KMS-11 (cell line): ENCODE measurements at regions not wholly inside any gene's neighbourhood (a gene's known extent, or its start where the extent isn't known, plus 50 kb on each side); places are given as distances from the start of the nearest gene placed in this dataset.

ENCODE experiments used
- H2AFZ ChIP-seq: fragments of 200-600 bp; sonication (generic); 2 replicates; pipeline ENCODE4 v1.6.1; 2016; ENCODE audit warnings: antibody characterized with exemption, mixed run types, low read depth
- H3K27ac ChIP-seq: fragments of 200-600 bp; sonication (generic); 2 replicates; pipeline ENCODE4 v1.6.1; 2016; ENCODE audit warnings: mild to moderate bottlenecking, mixed run types
- H3K27me3 ChIP-seq: fragments of 200-600 bp; sonication (generic); 2 replicates; pipeline ENCODE4 v1.6.1; 2017; ENCODE audit warnings: mild to moderate bottlenecking, low read depth, mixed run types, moderate library complexity; ENCODE audit not compliant: insufficient read depth
- H3K36me3 ChIP-seq: fragments of 200-600 bp; sonication (generic); 2 replicates; pipeline ENCODE4 v1.6.1; 2017; ENCODE audit warnings: mild to moderate bottlenecking, mixed run types; ENCODE audit not compliant: insufficient read depth
- H3K4me1 ChIP-seq: fragments of 200-600 bp; sonication (generic); 2 replicates; pipeline ENCODE4 v1.6.1; 2016; ENCODE audit warnings: mild to moderate bottlenecking, low read depth, mixed run types; ENCODE audit not compliant: poor library complexity, severe bottlenecking
- H3K4me2 ChIP-seq: fragments of 200-600 bp; sonication (generic); 2 replicates; pipeline ENCODE4 v1.7.0; 2016; ENCODE audit warnings: mild to moderate bottlenecking, mixed run types
- H3K4me3 ChIP-seq: fragments of 200-600 bp; sonication (generic); IDR thresholded peaks from 2 replicates; pipeline ENCODE4 v1.6.1; 2017; ENCODE audit warnings: low read depth, low read length, mixed read lengths; ENCODE audit not compliant: insufficient read depth
- H3K79me2 ChIP-seq: fragments of 200-600 bp; sonication (generic); 2 replicates; pipeline ENCODE4 v1.6.1; 2016; ENCODE audit warnings: low read depth, mixed run types; ENCODE audit not compliant: insufficient read depth
- H3K9ac ChIP-seq: fragments of 200-600 bp; sonication (generic); 2 replicates; pipeline ENCODE4 v1.6.1; 2016; ENCODE audit warnings: mild to moderate bottlenecking, mixed run types
- H4K20me1 ChIP-seq: fragments of 200-600 bp; sonication (generic); 2 replicates; pipeline ENCODE4 v1.6.1; 2016; ENCODE audit warnings: mild to moderate bottlenecking, mixed run types; ENCODE audit not compliant: insufficient read depth
- TF ChIP-seq, protein P1 (sequence below): fragments of 200-600 bp; sonication (generic); conservative IDR thresholded peaks from 2 replicates; pipeline ENCODE4 v1.6.1; 2017; ENCODE audit warnings: low read depth, mild to moderate bottlenecking, antibody characterized with exemption, low read length, moderate library complexity, mixed read lengths

DNA sequence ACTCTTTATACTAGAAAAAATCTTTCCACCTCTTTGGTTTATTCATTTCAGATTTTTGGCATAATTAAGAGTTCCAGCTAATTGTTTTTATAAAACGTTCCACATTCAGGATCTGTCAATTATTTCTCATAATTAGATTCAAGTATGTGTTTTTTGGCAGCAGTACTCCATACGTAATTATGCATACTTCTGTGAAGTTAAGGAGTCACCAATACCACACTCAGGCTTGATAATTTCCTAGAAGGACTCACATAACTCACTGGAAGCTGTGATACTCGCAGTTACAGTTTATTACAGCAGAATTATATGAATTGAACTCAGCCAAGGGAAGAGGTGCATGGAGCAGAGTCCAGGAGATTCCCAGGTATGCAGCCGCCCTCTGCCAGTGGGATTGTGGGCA is 290.5 kb upstream of the AKR1E2 start:
- Histone ChIP-seq H3K4me1 (no peaks in the 10 kb centered on the region), H2AFZ (no peak overlapping the region), H3K79me2 (no peaks in the 10 kb centered on the region), H3K4me2 (no peak overlapping the region), H3K27me3 (no peaks in the 10 kb centered on the region), H3K36me3 (no peaks in the 10 kb centered on the region), H3K27ac (no peak overlapping the region), H3K9ac (no peak overlapping the region), H3K4me3 (no peak overlapping the region), H4K20me1 (no peaks in the 10 kb centered on the region)
- TF ChIP-seq, protein P1, sequence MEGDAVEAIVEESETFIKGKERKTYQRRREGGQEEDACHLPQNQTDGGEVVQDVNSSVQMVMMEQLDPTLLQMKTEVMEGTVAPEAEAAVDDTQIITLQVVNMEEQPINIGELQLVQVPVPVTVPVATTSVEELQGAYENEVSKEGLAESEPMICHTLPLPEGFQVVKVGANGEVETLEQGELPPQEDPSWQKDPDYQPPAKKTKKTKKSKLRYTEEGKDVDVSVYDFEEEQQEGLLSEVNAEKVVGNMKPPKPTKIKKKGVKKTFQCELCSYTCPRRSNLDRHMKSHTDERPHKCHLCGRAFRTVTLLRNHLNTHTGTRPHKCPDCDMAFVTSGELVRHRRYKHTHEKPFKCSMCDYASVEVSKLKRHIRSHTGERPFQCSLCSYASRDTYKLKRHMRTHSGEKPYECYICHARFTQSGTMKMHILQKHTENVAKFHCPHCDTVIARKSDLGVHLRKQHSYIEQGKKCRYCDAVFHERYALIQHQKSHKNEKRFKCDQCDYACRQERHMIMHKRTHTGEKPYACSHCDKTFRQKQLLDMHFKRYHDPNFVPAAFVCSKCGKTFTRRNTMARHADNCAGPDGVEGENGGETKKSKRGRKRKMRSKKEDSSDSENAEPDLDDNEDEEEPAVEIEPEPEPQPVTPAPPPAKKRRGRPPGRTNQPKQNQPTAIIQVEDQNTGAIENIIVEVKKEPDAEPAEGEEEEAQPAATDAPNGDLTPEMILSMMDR = no peak

DNA sequence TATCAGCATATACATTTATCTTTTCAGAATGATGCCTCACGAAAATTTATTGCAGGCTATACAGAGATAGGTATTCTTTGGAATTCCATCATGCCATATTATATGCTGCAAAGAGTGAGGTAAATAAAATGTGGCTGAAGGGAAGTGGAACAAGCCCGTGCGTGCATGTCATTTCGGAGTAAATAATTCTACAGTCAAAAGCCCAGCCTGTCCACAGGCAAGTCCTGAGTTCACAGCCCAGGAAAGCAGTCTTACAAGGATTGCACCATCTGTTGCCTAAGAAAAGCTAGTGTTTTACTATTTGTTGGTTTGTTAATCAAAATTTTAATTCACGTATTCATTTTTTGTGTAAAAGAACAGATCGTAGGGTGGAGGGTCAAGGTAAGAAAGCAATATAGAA is 292.4 kb upstream of the AKR1E2 start:
- Histone ChIP-seq H3K36me3 (no peaks in the 10 kb centered on the region), H3K27me3 (no peaks in the 10 kb centered on the region), H4K20me1 (no peaks in the 10 kb centered on the region), H3K9ac (no peak overlapping the region), H3K4me3 (no peak overlapping the region), H3K79me2 (no peaks in the 10 kb centered on the region), H3K4me1 (no peaks in the 10 kb centered on the region), H2AFZ (no peak overlapping the region), H3K4me2 (no peak overlapping the region), H3K27ac (no peak overlapping the region)
- TF ChIP-seq, protein P1 = no peak

DNA sequence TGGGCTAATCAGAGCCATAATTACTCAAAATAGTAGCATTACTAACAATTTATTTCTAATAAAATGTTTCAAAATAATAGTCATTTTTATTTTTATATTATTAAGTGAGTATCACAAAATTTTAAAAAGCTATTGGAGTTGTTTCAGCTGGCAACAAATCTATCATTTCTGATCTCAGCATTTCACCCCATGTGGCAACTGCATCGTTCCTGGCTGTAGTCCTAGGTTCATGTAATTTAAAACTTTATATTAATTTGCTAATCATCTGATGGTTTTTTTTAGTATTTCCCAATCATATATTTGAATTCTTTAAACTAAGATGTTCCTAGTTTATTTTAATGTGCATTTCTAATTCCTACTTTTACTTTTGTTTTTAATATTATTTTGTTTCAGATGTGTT is 293.0 kb upstream of the AKR1E2 start:
- no peak overlapping the region for H3K4me2 ChIP-seq
- no peak overlapping the region for H3K9ac ChIP-seq
- no peaks in the 10 kb centered on the region for H3K79me2 ChIP-seq
- TF ChIP-seq, protein P1 = no peak
- no peaks in the 10 kb centered on the region for H3K36me3 ChIP-seq
- H3K27ac ChIP-seq = no peak overlapping the region
- H3K27me3 ChIP-seq = no peaks in the 10 kb centered on the region
- no peaks in the 10 kb centered on the region for H3K4me1 ChIP-seq
- no peaks in the 10 kb centered on the region for H4K20me1 ChIP-seq
- no peak overlapping the region for H2AFZ ChIP-seq
- H3K4me3 ChIP-seq = no peak overlapping the region

DNA sequence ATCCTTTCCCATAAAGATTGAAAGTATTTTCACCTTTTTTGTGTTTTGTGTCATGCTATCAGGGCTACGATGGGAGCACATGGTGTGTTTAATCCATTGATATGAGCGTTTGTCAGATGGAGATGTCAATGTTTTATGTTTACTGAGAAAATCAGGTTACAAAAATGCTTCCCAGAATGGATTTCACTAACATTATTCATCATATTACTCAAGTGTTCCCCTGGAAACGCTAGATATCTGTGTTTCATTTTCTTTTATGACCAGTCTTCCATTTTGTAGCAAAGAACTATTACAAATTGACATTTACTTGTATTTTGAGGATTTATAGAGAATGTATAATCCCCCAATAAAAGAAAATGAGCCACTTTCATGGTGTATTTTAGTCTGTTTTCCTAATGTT is 293.5 kb upstream of the AKR1E2 start:
- Histone ChIP-seq H3K4me3 (no peak overlapping the region), H3K36me3 (no peaks in the 10 kb centered on the region), H3K79me2 (no peaks in the 10 kb centered on the region), H3K4me2 (no peak overlapping the region), H3K4me1 (no peaks in the 10 kb centered on the region), H3K27me3 (no peaks in the 10 kb centered on the region), H2AFZ (no peak overlapping the region), H3K27ac (no peak overlapping the region), H4K20me1 (no peaks in the 10 kb centered on the region), H3K9ac (no peak overlapping the region)
- TF ChIP-seq, protein P1 = no peak

DNA sequence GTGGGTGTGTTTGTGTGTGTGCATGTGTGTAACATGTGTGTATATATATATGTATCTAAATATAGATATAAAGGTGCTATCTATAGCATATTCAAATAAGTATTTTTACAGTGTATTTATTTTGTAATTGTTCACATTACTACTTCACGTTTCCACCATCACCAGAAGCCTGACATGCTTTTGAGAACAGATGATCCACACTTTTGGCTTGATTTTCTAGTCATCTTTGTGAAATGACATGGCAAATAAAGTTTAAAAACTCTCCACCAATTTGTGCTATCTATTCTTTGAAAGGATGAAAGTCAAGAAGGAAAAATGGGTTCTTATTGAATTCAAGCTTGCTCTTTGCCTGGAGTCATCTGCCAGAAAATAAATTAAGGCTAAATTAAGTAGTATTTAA is 294.0 kb upstream of the AKR1E2 start:
- Histone ChIP-seq H4K20me1 (no peaks in the 10 kb centered on the region), H3K79me2 (no peaks in the 10 kb centered on the region), H3K4me2 (no peak overlapping the region), H2AFZ (no peak overlapping the region), H3K36me3 (no peaks in the 10 kb centered on the region), H3K9ac (no peak overlapping the region), H3K4me1 (no peaks in the 10 kb centered on the region), H3K27ac (no peak overlapping the region), H3K27me3 (no peaks in the 10 kb centered on the region), H3K4me3 (no peak overlapping the region)
- TF ChIP-seq, protein P1 = no peak
